Brain microvascular endothelial cell (primary cell): ENCODE measurements at regions not wholly inside any gene's neighbourhood (a gene's known extent, or its start where the extent isn't known, plus 50 kb on each side); places are given as distances from the start of the nearest gene placed in this dataset.
"Not testable (repeated sequence)": the region's sequence is repeated elsewhere in the genome, so short reads cannot be mapped to it uniquely, and the experiment has no call there.

ENCODE experiments used
- DNase-seq: peaks from one replicate; pipeline ENCODE4 v3.0.0-alpha.2; 2020
- H3K27ac ChIP-seq: fragments of 250-450 bp; sonication (Bioruptor Pico); 2 replicates; pipeline ENCODE4 v1.5.1; 2020; ENCODE audit warnings: mild to moderate bottlenecking, moderate library complexity
- H3K27me3 ChIP-seq: fragments of 250-450 bp; sonication (Bioruptor Pico); replicated peaks from 2 replicates; pipeline ENCODE4 v1.5.1; 2020; ENCODE audit warnings: mild to moderate bottlenecking
- H3K36me3 ChIP-seq: fragments of 250-450 bp; sonication (Bioruptor Pico); replicated peaks from 2 replicates; pipeline ENCODE4 v1.5.1; 2020; ENCODE audit warnings: mild to moderate bottlenecking
- H3K4me3 ChIP-seq: 2 replicates; pipeline ENCODE4 v1.5.1; 2011; ENCODE audit warnings: low read depth, mild to moderate bottlenecking, control low read depth, low read length, moderate library complexity
- in situ Hi-C: cut with HindIII; loops from 2 replicates; pipeline ENCODE4 v1.10.0; 2017; ENCODE audit warnings: low sequenced_read_pairs, low pct_ligation_motif_present
- TF ChIP-seq, protein P1 (sequence below): IDR thresholded peaks from 2 replicates; pipeline ENCODE4 v1.5.1; 2011; ENCODE audit warnings: low read depth, mild to moderate bottlenecking, moderate library complexity, low read length, control low read depth, inconsistent platforms; ENCODE audit errors: missing control alignments

GRCh38 chr2:22970991-22971390 is 414.0 kb upstream of the KLHL29 start:
- in situ Hi-C loops = no loop called here
- H3K27me3 ChIP-seq = no peaks in the 10 kb centered on the region
- H3K4me3 ChIP-seq = no peak overlapping the region
- H3K36me3 ChIP-seq = no peaks in the 10 kb centered on the region
- H3K27ac ChIP-seq = no peak overlapping the region
- TF ChIP-seq, protein P1, sequence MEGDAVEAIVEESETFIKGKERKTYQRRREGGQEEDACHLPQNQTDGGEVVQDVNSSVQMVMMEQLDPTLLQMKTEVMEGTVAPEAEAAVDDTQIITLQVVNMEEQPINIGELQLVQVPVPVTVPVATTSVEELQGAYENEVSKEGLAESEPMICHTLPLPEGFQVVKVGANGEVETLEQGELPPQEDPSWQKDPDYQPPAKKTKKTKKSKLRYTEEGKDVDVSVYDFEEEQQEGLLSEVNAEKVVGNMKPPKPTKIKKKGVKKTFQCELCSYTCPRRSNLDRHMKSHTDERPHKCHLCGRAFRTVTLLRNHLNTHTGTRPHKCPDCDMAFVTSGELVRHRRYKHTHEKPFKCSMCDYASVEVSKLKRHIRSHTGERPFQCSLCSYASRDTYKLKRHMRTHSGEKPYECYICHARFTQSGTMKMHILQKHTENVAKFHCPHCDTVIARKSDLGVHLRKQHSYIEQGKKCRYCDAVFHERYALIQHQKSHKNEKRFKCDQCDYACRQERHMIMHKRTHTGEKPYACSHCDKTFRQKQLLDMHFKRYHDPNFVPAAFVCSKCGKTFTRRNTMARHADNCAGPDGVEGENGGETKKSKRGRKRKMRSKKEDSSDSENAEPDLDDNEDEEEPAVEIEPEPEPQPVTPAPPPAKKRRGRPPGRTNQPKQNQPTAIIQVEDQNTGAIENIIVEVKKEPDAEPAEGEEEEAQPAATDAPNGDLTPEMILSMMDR = no peak
- no peak for DNase-seq

GRCh38 chr2:22981785-22982184 is 403.2 kb upstream of the KLHL29 start:
- Histone ChIP-seq H3K36me3 (no peaks in the 10 kb centered on the region), H3K27me3 (no peaks in the 10 kb centered on the region), H3K4me3 (no peak overlapping the region), H3K27ac (no peak overlapping the region)
- in situ Hi-C loops = no loop called here
- no peak for DNase-seq
- TF ChIP-seq, protein P1 = no peak

- DNase-seq, H3K36me3 ChIP-seq, H3K27ac ChIP-seq, in situ Hi-C loops, H3K27me3 ChIP-seq, H3K4me3 ChIP-seq: not testable (repeated sequence)
These were observed 400.8 kb upstream of the KLHL29 start for GRCh38 chr2:22984152-22984551.

DNA sequence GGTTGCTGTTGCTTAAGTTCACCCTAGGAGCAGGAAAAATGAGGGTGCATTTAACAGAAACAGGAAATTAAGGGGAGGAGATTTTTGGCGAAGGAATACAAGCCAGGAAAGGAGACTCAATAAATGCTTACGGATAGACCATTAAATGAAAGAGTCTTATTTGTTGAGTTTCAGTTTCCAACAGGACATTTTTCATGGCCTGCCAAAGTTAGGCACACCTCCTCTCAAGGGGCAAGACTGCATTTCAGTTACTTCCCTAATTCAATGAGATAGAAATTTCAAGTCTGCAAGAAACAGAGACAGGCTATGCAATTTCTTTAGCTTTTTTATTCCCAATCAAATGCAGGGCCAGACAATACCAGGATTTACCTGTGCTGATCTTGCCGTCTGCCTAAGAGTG is 394.7 kb upstream of the KLHL29 start:
- in situ Hi-C loops = no loop called here
- DNase-seq = no peak
- TF ChIP-seq, protein P1 = no peak

DNA sequence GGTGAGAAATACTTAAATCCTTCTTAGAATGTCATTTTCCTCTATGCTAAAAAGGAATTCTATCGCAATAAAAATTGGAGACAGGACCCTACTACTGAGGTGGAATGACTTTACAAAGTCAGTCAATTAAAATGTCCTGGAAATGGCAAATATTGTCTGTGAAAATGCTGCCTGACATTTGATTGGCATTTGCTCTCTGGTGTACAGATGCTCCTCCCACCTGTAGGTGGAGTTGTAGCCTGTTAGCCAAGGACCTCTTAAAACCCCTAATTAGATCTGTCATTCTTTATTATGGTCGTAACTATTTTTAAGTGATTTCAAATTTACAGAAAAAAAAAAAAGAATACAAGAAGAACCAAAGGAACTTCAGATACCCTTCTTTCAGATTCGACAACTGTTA is 393.1 kb upstream of the KLHL29 start:
- in situ Hi-C loops = no loop called here
- no peak overlapping the region for H3K27ac ChIP-seq
- no peak overlapping the region for H3K4me3 ChIP-seq
- no peaks in the 10 kb centered on the region for H3K36me3 ChIP-seq
- no peak for DNase-seq
- H3K27me3 ChIP-seq = no peaks in the 10 kb centered on the region
- TF ChIP-seq, protein P1 = no peak

More for the DNA sequence above, 394.7 kb upstream of the KLHL29 start:
- no peak overlapping the region for H3K4me3 ChIP-seq
- no peak overlapping the region for H3K27ac ChIP-seq
- H3K36me3 ChIP-seq = no peaks in the 10 kb centered on the region
- H3K27me3 ChIP-seq = no peaks in the 10 kb centered on the region

DNA sequence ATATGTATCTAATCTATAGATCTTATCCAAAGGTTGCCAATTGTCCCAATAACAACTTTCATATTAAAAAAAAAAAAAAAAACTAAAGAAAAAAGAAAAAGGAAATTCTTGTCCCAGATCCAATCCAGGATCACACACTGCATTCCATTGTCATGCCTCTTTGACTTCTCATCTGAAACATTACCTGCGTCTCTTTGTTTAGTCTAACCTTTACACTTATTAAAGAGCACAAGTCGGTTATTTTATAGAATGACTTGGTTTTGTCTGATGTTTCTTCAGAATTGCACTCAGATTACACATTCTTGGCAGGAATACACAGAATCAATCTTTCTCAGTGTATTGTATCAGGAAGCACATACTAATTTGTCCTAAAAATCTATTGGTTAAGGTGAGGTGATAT is 392.5 kb upstream of the KLHL29 start:
- DNase-seq = no peak
- TF ChIP-seq, protein P1 = no peak
- Histone ChIP-seq H3K4me3 (no peak overlapping the region), H3K27ac (no peak overlapping the region), H3K36me3 (no peaks in the 10 kb centered on the region), H3K27me3 (no peaks in the 10 kb centered on the region)
- in situ Hi-C loops = no loop called here
